ENCODE measurements at regions not wholly inside any gene's neighbourhood (a gene's known extent, or its start where the extent isn't known, plus 50 kb on each side); places are given as distances from the start of the nearest gene placed in this dataset.

DNA sequence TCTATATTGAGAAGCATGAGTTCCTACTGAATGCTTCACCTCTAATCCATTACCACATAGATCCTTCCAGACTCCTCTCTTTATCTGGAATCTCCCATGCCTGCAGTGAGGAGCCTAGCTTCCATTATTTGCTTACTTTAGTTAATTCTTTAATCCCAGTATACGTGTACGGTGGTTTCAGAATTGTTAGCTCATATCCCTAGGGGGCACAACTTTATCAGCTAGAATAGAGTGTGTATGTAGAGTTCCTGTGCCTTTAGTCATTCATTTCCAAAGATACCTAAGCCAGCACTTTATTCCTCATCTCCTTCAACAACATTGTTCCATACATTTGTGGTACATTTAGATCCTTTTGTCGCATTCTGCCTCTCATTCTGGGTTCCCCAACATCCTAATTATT lies 226.0 kb downstream of the TJP1 start:
- TF ChIP-seq, protein P1, sequence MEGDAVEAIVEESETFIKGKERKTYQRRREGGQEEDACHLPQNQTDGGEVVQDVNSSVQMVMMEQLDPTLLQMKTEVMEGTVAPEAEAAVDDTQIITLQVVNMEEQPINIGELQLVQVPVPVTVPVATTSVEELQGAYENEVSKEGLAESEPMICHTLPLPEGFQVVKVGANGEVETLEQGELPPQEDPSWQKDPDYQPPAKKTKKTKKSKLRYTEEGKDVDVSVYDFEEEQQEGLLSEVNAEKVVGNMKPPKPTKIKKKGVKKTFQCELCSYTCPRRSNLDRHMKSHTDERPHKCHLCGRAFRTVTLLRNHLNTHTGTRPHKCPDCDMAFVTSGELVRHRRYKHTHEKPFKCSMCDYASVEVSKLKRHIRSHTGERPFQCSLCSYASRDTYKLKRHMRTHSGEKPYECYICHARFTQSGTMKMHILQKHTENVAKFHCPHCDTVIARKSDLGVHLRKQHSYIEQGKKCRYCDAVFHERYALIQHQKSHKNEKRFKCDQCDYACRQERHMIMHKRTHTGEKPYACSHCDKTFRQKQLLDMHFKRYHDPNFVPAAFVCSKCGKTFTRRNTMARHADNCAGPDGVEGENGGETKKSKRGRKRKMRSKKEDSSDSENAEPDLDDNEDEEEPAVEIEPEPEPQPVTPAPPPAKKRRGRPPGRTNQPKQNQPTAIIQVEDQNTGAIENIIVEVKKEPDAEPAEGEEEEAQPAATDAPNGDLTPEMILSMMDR (conservative IDR thresholded peaks at IDR 0.05; ENCODE audit: low read depth, low read length): peak; percentile 42
- no peak for TF ChIP-seq EZH2 (IDR thresholded peaks at IDR 0.05; ENCODE audit: borderline replicate concordance, low read depth, low read length, poor library complexity, severe bottlenecking)

All from A673 (cell line).